ENCODE measurements at regions not wholly inside any gene's neighbourhood (a gene's known extent, or its start where the extent isn't known, plus 50 kb on each side); places are given as distances from the start of the nearest gene placed in this dataset.
A peak's percentile ranks its signal among the peaks of the same experiment; 100 is the strongest.

GRCh38 chr14:84036840-84037239 lies 1493.1 kb upstream of the FLRT2 start:
- H3K27ac Mint-ChIP-seq = no peak overlapping the region
- no peak overlapping the region for H3K4me3 Mint-ChIP-seq
- no peaks in the 10 kb centered on the region for H3K4me1 Mint-ChIP-seq
- H3K9me3 Mint-ChIP-seq = no peaks in the 10 kb centered on the region
- H3K27me3 Mint-ChIP-seq (ENCODE audit: low read depth) = no peaks in the 10 kb centered on the region
- H3K36me3 Mint-ChIP-seq (ENCODE audit: low read depth) = no peaks in the 10 kb centered on the region
- TF ChIP-seq CTCF (IDR thresholded peaks at IDR 0.05; ENCODE audit: unreplicated experiment in 3 of 3) = no peak

GRCh38 chr14:84037593-84037992 lies 1492.4 kb upstream of the FLRT2 start:
- H3K27ac Mint-ChIP-seq = no peak overlapping the region
- H3K4me3 Mint-ChIP-seq = no peak overlapping the region
- H3K36me3 Mint-ChIP-seq (ENCODE audit: low read depth) = no peaks in the 10 kb centered on the region
- H3K4me1 Mint-ChIP-seq = no peaks in the 10 kb centered on the region
- H3K9me3 Mint-ChIP-seq = no peaks in the 10 kb centered on the region
- no peak for TF ChIP-seq CTCF (IDR thresholded peaks at IDR 0.05; ENCODE audit: unreplicated experiment in 3 of 3)
- H3K27me3 Mint-ChIP-seq (ENCODE audit: low read depth) = no peaks in the 10 kb centered on the region

GRCh38 chr14:84040101-84040500 lies 1489.8 kb upstream of the FLRT2 start:
- no peak for TF ChIP-seq CTCF (IDR thresholded peaks at IDR 0.05; ENCODE audit: unreplicated experiment in 3 of 3)
- H3K36me3 Mint-ChIP-seq (ENCODE audit: low read depth) = no peaks in the 10 kb centered on the region
- H3K27ac Mint-ChIP-seq = no peak overlapping the region
- H3K27me3 Mint-ChIP-seq (ENCODE audit: low read depth) = no peaks in the 10 kb centered on the region
- H3K9me3 Mint-ChIP-seq = no peaks in the 10 kb centered on the region
- no peaks in the 10 kb centered on the region for H3K4me1 Mint-ChIP-seq
- H3K4me3 Mint-ChIP-seq = no peak overlapping the region

GRCh38 chr14:84041421-84041820 lies 1488.5 kb upstream of the FLRT2 start:
- Mint-ChIP-seq H3K9me3 (no peaks in the 10 kb centered on the region), H3K4me1 (no peaks in the 10 kb centered on the region), H3K27ac (no peak overlapping the region), H3K36me3 (ENCODE audit: low read depth) (no peaks in the 10 kb centered on the region), H3K4me3 (no peak overlapping the region), H3K27me3 (ENCODE audit: low read depth) (no peaks in the 10 kb centered on the region)
- TF ChIP-seq CTCF (IDR thresholded peaks at IDR 0.05; ENCODE audit: unreplicated experiment in 3 of 3) = no peak

- TF ChIP-seq CTCF (IDR thresholded peaks at IDR 0.05; ENCODE audit: unreplicated experiment in 3 of 3) = no peak
- Mint-ChIP-seq H3K27ac (no peak overlapping the region), H3K4me3 (no peak overlapping the region), H3K4me1 (no peaks in the 10 kb centered on the region), H3K9me3 (no peaks in the 10 kb centered on the region), H3K27me3 (ENCODE audit: low read depth) (no peaks in the 10 kb centered on the region), H3K36me3 (ENCODE audit: low read depth) (no peaks in the 10 kb centered on the region)
Observed at GRCh38 chr14:84042992-84043391, 1487.0 kb upstream of the FLRT2 start.

GRCh38 chr14:84064316-84065125 lies 1465.4 kb upstream of the FLRT2 start:
- H3K4me3 Mint-ChIP-seq = no peak overlapping the region
- H3K9me3 Mint-ChIP-seq = no peaks in the 10 kb centered on the region
- no peak for TF ChIP-seq CTCF (IDR thresholded peaks at IDR 0.05; ENCODE audit: unreplicated experiment in 3 of 3)
- no peaks in the 10 kb centered on the region for H3K36me3 Mint-ChIP-seq (ENCODE audit: low read depth)
- peaks cover 7% of the 10 kb centered on the region for H3K4me1 Mint-ChIP-seq
- H3K27ac Mint-ChIP-seq = peak overlapping the region; percentile 46 to 76 (median 46)
- no peaks in the 10 kb centered on the region for H3K27me3 Mint-ChIP-seq (ENCODE audit: low read depth)
